Panc1 (cell line): ENCODE measurements at regions not wholly inside any gene's neighbourhood (a gene's known extent, or its start where the extent isn't known, plus 50 kb on each side); places are given as distances from the start of the nearest gene placed in this dataset.

Experiments
- POLR2AphosphoS5 ChIP-seq: IDR thresholded peaks from 2 replicates; pipeline ENCODE4 v1.6.1; 2012; ENCODE audit warnings: mild to moderate bottlenecking, low read depth, low read length, moderate library complexity
- SIN3A ChIP-seq: IDR thresholded peaks from 2 replicates; pipeline ENCODE4 v1.6.1; 2012; ENCODE audit warnings: low read depth, mild to moderate bottlenecking, low read length, moderate library complexity, borderline replicate concordance; ENCODE audit not compliant: insufficient read depth
- TF ChIP-seq, protein P1 (sequence below): fragments of 450-650 bp; IDR thresholded peaks from 2 replicates; pipeline ENCODE4 v1.5.1; 2017; ENCODE audit warnings: mild to moderate bottlenecking
- TF ChIP-seq, protein P2 (sequence below), 2 experiments: IDR thresholded peaks; 2 replicates each; pipeline ENCODE4 v1.6.1; 2011 to 2012; ENCODE audit warnings: low read depth in 2 of 2, control low read depth in 1 of 2, low read length in 1 of 2, mild to moderate bottlenecking in 1 of 2, moderate library complexity in 1 of 2; ENCODE audit not compliant: insufficient read depth in 1 of 2

DNA sequence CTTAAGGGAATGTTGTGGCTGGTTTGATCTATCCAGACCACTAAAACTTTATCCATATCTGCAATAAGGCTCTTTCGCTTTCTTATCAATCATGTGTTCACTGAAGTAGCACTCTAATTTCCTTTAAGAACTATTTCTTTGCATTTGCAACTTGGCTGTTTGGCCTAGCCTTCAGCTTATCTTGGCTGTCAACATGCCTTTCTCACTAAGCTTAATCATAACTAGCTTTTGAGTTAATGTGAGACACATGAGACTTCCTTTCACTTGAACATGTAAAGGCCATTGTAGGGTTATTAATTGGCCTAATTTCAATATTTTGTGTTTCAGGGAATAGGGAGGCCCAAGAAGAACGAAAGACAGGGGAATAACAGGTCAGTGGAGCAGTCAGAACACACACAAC is 124.7 kb downstream of the TNFSF18 start:
- TF ChIP-seq, protein P1, sequence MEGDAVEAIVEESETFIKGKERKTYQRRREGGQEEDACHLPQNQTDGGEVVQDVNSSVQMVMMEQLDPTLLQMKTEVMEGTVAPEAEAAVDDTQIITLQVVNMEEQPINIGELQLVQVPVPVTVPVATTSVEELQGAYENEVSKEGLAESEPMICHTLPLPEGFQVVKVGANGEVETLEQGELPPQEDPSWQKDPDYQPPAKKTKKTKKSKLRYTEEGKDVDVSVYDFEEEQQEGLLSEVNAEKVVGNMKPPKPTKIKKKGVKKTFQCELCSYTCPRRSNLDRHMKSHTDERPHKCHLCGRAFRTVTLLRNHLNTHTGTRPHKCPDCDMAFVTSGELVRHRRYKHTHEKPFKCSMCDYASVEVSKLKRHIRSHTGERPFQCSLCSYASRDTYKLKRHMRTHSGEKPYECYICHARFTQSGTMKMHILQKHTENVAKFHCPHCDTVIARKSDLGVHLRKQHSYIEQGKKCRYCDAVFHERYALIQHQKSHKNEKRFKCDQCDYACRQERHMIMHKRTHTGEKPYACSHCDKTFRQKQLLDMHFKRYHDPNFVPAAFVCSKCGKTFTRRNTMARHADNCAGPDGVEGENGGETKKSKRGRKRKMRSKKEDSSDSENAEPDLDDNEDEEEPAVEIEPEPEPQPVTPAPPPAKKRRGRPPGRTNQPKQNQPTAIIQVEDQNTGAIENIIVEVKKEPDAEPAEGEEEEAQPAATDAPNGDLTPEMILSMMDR, result no peak
- TF ChIP-seq POLR2AphosphoS5 (no peak), SIN3A (no peak)
- TF ChIP-seq, protein P2, sequence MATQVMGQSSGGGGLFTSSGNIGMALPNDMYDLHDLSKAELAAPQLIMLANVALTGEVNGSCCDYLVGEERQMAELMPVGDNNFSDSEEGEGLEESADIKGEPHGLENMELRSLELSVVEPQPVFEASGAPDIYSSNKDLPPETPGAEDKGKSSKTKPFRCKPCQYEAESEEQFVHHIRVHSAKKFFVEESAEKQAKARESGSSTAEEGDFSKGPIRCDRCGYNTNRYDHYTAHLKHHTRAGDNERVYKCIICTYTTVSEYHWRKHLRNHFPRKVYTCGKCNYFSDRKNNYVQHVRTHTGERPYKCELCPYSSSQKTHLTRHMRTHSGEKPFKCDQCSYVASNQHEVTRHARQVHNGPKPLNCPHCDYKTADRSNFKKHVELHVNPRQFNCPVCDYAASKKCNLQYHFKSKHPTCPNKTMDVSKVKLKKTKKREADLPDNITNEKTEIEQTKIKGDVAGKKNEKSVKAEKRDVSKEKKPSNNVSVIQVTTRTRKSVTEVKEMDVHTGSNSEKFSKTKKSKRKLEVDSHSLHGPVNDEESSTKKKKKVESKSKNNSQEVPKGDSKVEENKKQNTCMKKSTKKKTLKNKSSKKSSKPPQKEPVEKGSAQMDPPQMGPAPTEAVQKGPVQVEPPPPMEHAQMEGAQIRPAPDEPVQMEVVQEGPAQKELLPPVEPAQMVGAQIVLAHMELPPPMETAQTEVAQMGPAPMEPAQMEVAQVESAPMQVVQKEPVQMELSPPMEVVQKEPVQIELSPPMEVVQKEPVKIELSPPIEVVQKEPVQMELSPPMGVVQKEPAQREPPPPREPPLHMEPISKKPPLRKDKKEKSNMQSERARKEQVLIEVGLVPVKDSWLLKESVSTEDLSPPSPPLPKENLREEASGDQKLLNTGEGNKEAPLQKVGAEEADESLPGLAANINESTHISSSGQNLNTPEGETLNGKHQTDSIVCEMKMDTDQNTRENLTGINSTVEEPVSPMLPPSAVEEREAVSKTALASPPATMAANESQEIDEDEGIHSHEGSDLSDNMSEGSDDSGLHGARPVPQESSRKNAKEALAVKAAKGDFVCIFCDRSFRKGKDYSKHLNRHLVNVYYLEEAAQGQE (IDR thresholded peaks at IDR 0.05; ENCODE audit: insufficient read depth in 1 of 2, low read depth in 2 of 2, low read length in 1 of 2), result no peak
